Hepatocyte (in vitro differentiated cells): ENCODE measurements at regions not wholly inside any gene's neighbourhood (a gene's known extent, or its start where the extent isn't known, plus 50 kb on each side); places are given as distances from the start of the nearest gene placed in this dataset.

ENCODE experiments used
- DNase-seq: peaks from one replicate; pipeline ENCODE4 v3.0.0-alpha.2; 2016; ENCODE audit warnings: low spot score
- H2AFZ ChIP-seq: fragments of 200-600 bp; sonication (generic); 2 replicates; pipeline ENCODE4 v1.6.0; 2016; ENCODE audit warnings: antibody characterized with exemption, mild to moderate bottlenecking
- H3K27ac ChIP-seq: fragments of 200-600 bp; sonication (generic); 2 replicates; pipeline ENCODE4 v1.5.1; 2016; ENCODE audit warnings: mild to moderate bottlenecking
- H3K27me3 ChIP-seq: fragments of 200-600 bp; sonication (generic); 2 replicates; pipeline ENCODE4 v1.6.1; 2016
- H3K36me3 ChIP-seq: fragments of 200-600 bp; sonication (generic); replicated peaks from 2 replicates; pipeline ENCODE4 v1.5.1; 2016; ENCODE audit warnings: low read depth; ENCODE audit not compliant: insufficient read depth
- H3K4me1 ChIP-seq: fragments of 200-600 bp; sonication (generic); 2 replicates; pipeline ENCODE4 v1.5.1; 2016; ENCODE audit warnings: mild to moderate bottlenecking, moderate library complexity; ENCODE audit not compliant: insufficient read depth
- H3K4me2 ChIP-seq: fragments of 200-600 bp; sonication (generic); 2 replicates; pipeline ENCODE4 v1.6.0; 2016
- H3K4me3 ChIP-seq: fragments of 200-600 bp; sonication (generic); 2 replicates; pipeline ENCODE4 v1.5.1; 2016; ENCODE audit warnings: mild to moderate bottlenecking
- H3K79me2 ChIP-seq: fragments of 200-600 bp; sonication (generic); 2 replicates; pipeline ENCODE4 v1.6.0; 2017; ENCODE audit warnings: mild to moderate bottlenecking
- H3K9me2 ChIP-seq: fragments of 200-600 bp; sonication (generic); replicated peaks from 2 replicates; pipeline ENCODE4 v1.6.0; 2017; ENCODE audit warnings: mild to moderate bottlenecking; ENCODE audit not compliant: insufficient read depth
- H3K9me3 ChIP-seq: fragments of 200-600 bp; sonication (generic); 2 replicates; pipeline ENCODE4 v1.5.1; 2016; ENCODE audit warnings: low read depth, mild to moderate bottlenecking
- H4K20me1 ChIP-seq: fragments of 200-600 bp; sonication (generic); 2 replicates; pipeline ENCODE4 v1.6.0; 2016; ENCODE audit warnings: mild to moderate bottlenecking; ENCODE audit not compliant: insufficient read depth, poor library complexity, severe bottlenecking
- EZH2 ChIP-seq: fragments of 200-600 bp; sonication (generic); IDR thresholded peaks from 2 replicates; pipeline ENCODE4 v1.6.1; 2016; ENCODE audit warnings: antibody characterized with exemption, mild to moderate bottlenecking, borderline replicate concordance
- EZH2phosphoT487 ChIP-seq: fragments of 200-600 bp; sonication (generic); IDR thresholded peaks from one replicate; pipeline ENCODE4 v1.6.1; 2018; ENCODE audit warnings: antibody characterized with exemption, mild to moderate bottlenecking, low read depth, moderate library complexity; ENCODE audit not compliant: unreplicated experiment, severe bottlenecking
- WGBS: methylation state at CpG from one replicate; pipeline ENCODE4 v1.1.6; 2016; ENCODE audit warnings: low lambda C conversion rate; ENCODE audit errors: missing lambda C conversion rate; 5-methylcytosine and 5-hydroxymethylcytosine counted together
- TF ChIP-seq, protein P1 (sequence below): fragments of 200-600 bp; sonication (generic); IDR thresholded peaks from 2 replicates; pipeline ENCODE4 v1.5.1; 2016; ENCODE audit warnings: antibody characterized with exemption, mild to moderate bottlenecking; ENCODE audit not compliant: poor library complexity

DNA sequence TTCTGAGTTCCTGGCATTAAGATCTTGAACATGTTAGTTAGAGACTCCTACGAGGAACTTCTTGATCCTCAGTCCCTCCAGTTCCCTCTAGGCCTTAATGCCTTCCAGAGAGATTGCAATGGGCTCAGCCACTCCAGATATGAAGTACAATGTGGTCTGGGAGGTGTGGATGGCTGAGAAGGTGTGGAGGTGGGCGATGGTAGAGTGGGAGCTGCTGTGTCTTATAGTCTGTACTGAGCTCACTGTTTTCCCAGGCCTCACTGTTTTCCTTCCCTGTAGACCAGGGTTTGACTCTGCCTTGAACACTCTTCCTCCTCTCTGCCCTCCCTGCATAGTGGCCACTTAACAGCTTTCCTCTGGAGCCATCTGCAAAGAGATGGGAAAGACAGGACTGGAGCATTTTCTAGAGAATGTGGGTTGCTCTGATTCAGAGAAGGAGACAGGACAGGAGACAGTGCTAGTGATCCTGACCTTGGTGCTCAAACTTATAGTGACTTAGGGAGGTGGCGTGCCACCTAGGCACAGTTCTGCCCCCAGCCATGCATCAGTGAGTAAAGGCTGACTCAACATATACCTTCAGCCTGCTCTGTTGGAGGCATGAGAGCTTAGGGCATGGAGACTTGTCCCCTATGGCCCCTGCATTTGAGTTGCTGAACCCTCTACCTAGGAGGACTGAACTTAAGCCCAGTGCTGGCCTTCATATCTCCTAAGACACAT lies 129.7 kb downstream of the TDRD15 start:
- Histone ChIP-seq H3K27me3 (no peaks in the 10 kb centered on the region), H3K36me3 (no peaks in the 10 kb centered on the region), H3K9me2 (no peaks in the 10 kb centered on the region), H3K27ac (no peak overlapping the region), H3K4me1 (no peaks in the 10 kb centered on the region), H3K79me2 (no peaks in the 10 kb centered on the region), H3K4me2 (no peak overlapping the region), H3K9me3 (no peaks in the 10 kb centered on the region), H3K4me3 (no peak overlapping the region), H4K20me1 (no peaks in the 10 kb centered on the region), H2AFZ (no peak overlapping the region)
- no peak for DNase-seq
- no peak for TF ChIP-seq EZH2phosphoT487
- 90% methylated on average over 3 of the region's 3 CpGs for WGBS

DNA sequence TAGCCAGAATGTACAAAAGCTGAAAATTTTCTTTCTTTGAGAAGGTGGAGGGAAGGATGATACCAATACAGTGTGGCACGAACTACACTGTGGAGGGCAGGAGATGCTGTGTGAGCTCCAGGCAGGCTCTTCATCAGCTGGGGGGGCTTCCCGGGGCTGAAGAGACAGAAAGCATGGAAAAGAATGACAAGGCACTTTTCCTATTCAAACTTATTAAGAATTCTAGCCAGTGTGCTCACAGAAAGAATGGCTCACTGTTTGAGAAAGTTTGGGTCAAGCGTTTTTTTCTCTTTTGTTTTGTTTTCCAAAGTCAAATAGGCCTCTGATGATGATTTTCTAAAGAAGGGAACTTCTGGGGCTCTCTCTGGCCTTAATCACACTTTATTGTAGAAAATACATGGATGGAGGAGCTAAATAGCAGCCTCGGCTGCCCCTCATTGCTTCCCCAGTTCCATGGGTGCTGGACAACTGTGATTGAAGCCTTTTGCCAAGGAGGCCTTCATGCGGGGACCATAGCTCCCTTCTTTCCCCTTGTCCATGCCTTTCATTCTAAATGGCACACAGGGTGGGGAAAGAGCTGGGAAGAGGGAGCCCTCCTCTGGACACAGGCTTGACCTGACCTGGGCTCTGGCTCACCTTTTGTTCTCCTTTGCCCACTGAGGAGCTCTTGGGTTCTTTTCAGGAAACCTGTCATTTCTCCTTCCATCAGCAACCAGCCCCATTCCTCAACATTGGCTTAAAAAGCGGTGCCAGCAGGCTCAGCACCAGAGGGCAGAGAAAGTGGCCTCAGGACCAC lies 130.6 kb downstream of the TDRD15 start:
- WGBS = 84% methylated on average over 6 of the region's 6 CpGs
- TF ChIP-seq, protein P1, sequence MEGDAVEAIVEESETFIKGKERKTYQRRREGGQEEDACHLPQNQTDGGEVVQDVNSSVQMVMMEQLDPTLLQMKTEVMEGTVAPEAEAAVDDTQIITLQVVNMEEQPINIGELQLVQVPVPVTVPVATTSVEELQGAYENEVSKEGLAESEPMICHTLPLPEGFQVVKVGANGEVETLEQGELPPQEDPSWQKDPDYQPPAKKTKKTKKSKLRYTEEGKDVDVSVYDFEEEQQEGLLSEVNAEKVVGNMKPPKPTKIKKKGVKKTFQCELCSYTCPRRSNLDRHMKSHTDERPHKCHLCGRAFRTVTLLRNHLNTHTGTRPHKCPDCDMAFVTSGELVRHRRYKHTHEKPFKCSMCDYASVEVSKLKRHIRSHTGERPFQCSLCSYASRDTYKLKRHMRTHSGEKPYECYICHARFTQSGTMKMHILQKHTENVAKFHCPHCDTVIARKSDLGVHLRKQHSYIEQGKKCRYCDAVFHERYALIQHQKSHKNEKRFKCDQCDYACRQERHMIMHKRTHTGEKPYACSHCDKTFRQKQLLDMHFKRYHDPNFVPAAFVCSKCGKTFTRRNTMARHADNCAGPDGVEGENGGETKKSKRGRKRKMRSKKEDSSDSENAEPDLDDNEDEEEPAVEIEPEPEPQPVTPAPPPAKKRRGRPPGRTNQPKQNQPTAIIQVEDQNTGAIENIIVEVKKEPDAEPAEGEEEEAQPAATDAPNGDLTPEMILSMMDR = no peak
- no peak for TF ChIP-seq EZH2
- no peak for TF ChIP-seq EZH2phosphoT487
- no peak for DNase-seq
- H3K27me3 ChIP-seq = no peaks in the 10 kb centered on the region
- no peaks in the 10 kb centered on the region for H3K4me1 ChIP-seq
- no peaks in the 10 kb centered on the region for H3K79me2 ChIP-seq
- no peaks in the 10 kb centered on the region for H3K9me2 ChIP-seq
- no peaks in the 10 kb centered on the region for H3K36me3 ChIP-seq
- no peaks in the 10 kb centered on the region for H3K9me3 ChIP-seq
- no peak overlapping the region for H3K27ac ChIP-seq
- H4K20me1 ChIP-seq = no peaks in the 10 kb centered on the region
- H3K4me3 ChIP-seq = no peak overlapping the region
- no peak overlapping the region for H3K4me2 ChIP-seq
- no peak overlapping the region for H2AFZ ChIP-seq

DNA sequence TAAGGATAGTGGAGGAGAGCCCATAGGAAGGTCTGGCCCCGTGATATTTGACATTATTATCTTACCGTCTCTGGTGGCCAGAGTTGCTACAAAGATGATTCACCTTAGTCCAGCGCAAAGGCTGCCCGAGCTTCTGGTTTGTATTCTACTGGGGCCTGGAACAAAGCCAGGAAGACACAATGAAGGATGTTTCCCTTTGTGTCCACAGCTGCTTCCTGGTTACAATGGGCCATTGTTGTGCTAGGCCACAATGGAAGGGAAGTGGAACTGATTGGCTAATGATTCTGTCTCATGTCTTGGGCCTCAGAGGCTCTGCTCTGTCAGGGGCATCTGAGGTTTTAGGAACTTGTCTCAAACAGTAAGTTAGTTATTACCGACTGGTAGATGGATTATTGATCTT lies 132.2 kb downstream of the TDRD15 start:
- H4K20me1 ChIP-seq = no peaks in the 10 kb centered on the region
- no peaks in the 10 kb centered on the region for H3K79me2 ChIP-seq
- no peaks in the 10 kb centered on the region for H3K9me2 ChIP-seq
- H3K4me1 ChIP-seq = no peaks in the 10 kb centered on the region
- H3K4me3 ChIP-seq = no peak overlapping the region
- H3K27me3 ChIP-seq = no peaks in the 10 kb centered on the region
- no peak overlapping the region for H2AFZ ChIP-seq
- H3K27ac ChIP-seq = no peak overlapping the region
- H3K9me3 ChIP-seq = no peaks in the 10 kb centered on the region
- no peak for DNase-seq
- no peaks in the 10 kb centered on the region for H3K36me3 ChIP-seq
- TF ChIP-seq, protein P1 = no peak
- TF ChIP-seq EZH2phosphoT487 (no peak), EZH2 (no peak)
- H3K4me2 ChIP-seq = no peak overlapping the region
- WGBS = 86% methylated on average over 5 of the region's 5 CpGs

DNA sequence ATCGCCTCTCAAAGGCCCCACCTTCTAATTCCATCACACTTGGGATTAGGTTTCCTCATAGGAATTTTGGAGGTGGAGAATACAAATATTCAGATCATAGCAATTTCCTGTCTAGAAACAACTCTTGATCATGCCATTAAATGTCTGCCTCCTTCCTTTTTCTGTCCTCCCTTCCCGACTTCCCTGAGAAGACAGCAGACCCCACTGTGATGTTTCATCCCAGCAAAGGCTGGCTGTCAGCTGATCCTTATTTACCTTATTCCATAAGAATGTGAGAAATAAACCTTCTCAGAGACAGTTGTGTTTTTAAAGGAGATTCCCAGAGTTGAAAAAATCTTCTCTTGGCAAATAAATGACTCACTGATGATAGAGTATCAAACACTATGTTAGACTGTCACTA lies 133.9 kb downstream of the TDRD15 start:
- Histone ChIP-seq H3K79me2 (no peaks in the 10 kb centered on the region), H3K36me3 (no peaks in the 10 kb centered on the region), H3K9me3 (no peaks in the 10 kb centered on the region), H3K9me2 (no peaks in the 10 kb centered on the region), H2AFZ (no peak overlapping the region), H3K4me3 (no peak overlapping the region), H4K20me1 (no peaks in the 10 kb centered on the region), H3K27ac (no peak overlapping the region), H3K4me2 (no peak overlapping the region), H3K4me1 (no peaks in the 10 kb centered on the region), H3K27me3 (no peaks in the 10 kb centered on the region)
- DNase-seq = no peak
- 59% methylated on average over 2 of the region's 2 CpGs for WGBS
- no peak for TF ChIP-seq EZH2phosphoT487
- TF ChIP-seq EZH2 = no peak
- TF ChIP-seq, protein P1 = no peak
